ENCODE measurements at regions not wholly inside any gene's neighbourhood (a gene's known extent, or its start where the extent isn't known, plus 50 kb on each side); places are given as distances from the start of the nearest gene placed in this dataset.

GRCh38 chr12:30202521-30203254 lies 418.9 kb upstream of the TMTC1 start:
- TF ChIP-seq EP300 (IDR thresholded peaks at IDR 0.05; ENCODE audit: low read depth) (no peak), CTCF (IDR thresholded peaks at IDR 0.05) (no peak), POLR2A (IDR thresholded peaks at IDR 0.05) (no peak)
